ENCODE measurements at regions not wholly inside any gene's neighbourhood (a gene's known extent, or its start where the extent isn't known, plus 50 kb on each side); places are given as distances from the start of the nearest gene placed in this dataset.

GRCh38 chr2:76288146-76288545, 577.4 kb upstream of the GCFC2 start:
- H3K4me1 ChIP-seq (ENCODE audit: control insufficient read depth in 1 of 2, insufficient read depth in 2 of 2, low read length in 2 of 2), result no peaks in the 10 kb centered on the region
- H3K4me2 ChIP-seq (ENCODE audit: low read length), result no peak overlapping the region
- H3K4me3 ChIP-seq (replicated peaks in 1 of 2; ENCODE audit: low read depth in 1 of 2, low read length in 2 of 2), result no peak overlapping the region
- H3K27ac ChIP-seq (ENCODE audit: low read depth, low read length), result no peak overlapping the region
- RAD21 ChIA-PET (ENCODE audit: low non-redundant PET in 1 of 2, low total read pairs in 2 of 2, uncharacterized antibody in 2 of 2, unreplicated experiment in 2 of 2), result no interaction called here
- no peaks in the 10 kb centered on the region for H3K9me2 ChIP-seq (ENCODE audit: insufficient read depth)
- POLR2A ChIA-PET, result no interaction called here
- H2AFZ ChIP-seq (ENCODE audit: low read depth, low read length, poor library complexity, severe bottlenecking), result no peak overlapping the region
- no peak overlapping the region for H3K9ac ChIP-seq (ENCODE audit: low read length)
- H3K36me3 ChIP-seq (ENCODE audit: control insufficient read depth in 1 of 2, insufficient read depth in 2 of 2, low read length in 2 of 2), result no peaks in the 10 kb centered on the region
- CTCF ChIA-PET, result no interaction called here
- H3K27me3 ChIP-seq (ENCODE audit: insufficient read depth, low read length), result no peaks in the 10 kb centered on the region
- no peaks in the 10 kb centered on the region for H3K79me2 ChIP-seq (ENCODE audit: insufficient read depth, low read length)
- intact Hi-C loops (cut with micrococcal nuclease), result no loop called here
- no peaks in the 10 kb centered on the region for H4K20me1 ChIP-seq (ENCODE audit: insufficient read depth)
- TF ChIP-seq CEBPB (IDR thresholded peaks at IDR 0.05; ENCODE audit: low read depth), result no peak
- no peak for TF ChIP-seq EZH2phosphoT487 (IDR thresholded peaks at IDR 0.05; ENCODE audit: borderline replicate concordance)
- TF ChIP-seq POLR2A (IDR thresholded peaks at IDR 0.05; ENCODE audit: borderline replicate concordance, extremely low read depth, insufficient read depth, insufficient read length), result no peak
- TF ChIP-seq ZFX (IDR thresholded peaks at IDR 0.05), result no peak
- no peak for TF ChIP-seq RAD21 (IDR thresholded peaks at IDR 0.05; ENCODE audit: low read depth)
- no peak for TF ChIP-seq POLR2AphosphoS5 (IDR thresholded peaks at IDR 0.05; ENCODE audit: low read depth, low read length)
- no peak for TF ChIP-seq MAX (IDR thresholded peaks at IDR 0.05)
- TF ChIP-seq FOSL1 (IDR thresholded peaks at IDR 0.05; ENCODE audit: low read depth), result no peak
- no peak for TF ChIP-seq ELF1 (IDR thresholded peaks at IDR 0.05; ENCODE audit: borderline replicate concordance, low read depth)
- no peak for TF ChIP-seq SRF (IDR thresholded peaks at IDR 0.05; ENCODE audit: low read depth)
- TF ChIP-seq ZNF274 (IDR thresholded peaks at IDR 0.05; ENCODE audit: low read depth, low read length), result no peak
- TF ChIP-seq ATF3 (IDR thresholded peaks at IDR 0.05), result no peak
- TF ChIP-seq ZBTB33 (IDR thresholded peaks at IDR 0.05; ENCODE audit: extremely low read depth, insufficient replicate concordance, low read length), result no peak
- TF ChIP-seq CBX3 (IDR thresholded peaks at IDR 0.05; ENCODE audit: low read depth), result no peak
- TF ChIP-seq SP1 (IDR thresholded peaks at IDR 0.05; ENCODE audit: low read depth), result no peak
- no peak for TF ChIP-seq SIN3A (IDR thresholded peaks at IDR 0.05; ENCODE audit: low read depth)
- TF ChIP-seq REST (IDR thresholded peaks at IDR 0.05; ENCODE audit: low read depth), result no peak
- ATAC-seq (no peak), DNase-seq (ENCODE audit: low read depth, low spot score) (no peak)
- H3K9me3 ChIP-seq (ENCODE audit: control insufficient read depth in 1 of 2, insufficient read depth in 1 of 2, low read depth in 1 of 2, low read length in 2 of 2), result peaks cover 3 to 19% of the 10 kb centered on the region in 2 experiments; a peak in 2 of 4 replicates
- BruUV-seq (replicated peaks), result no TSS peak
